ENCODE measurements at regions not wholly inside any gene's neighbourhood (a gene's known extent, or its start where the extent isn't known, plus 50 kb on each side); places are given as distances from the start of the nearest gene placed in this dataset.

- in situ Hi-C loops (cut with HindIII; ENCODE audit: extremely low pct_ligation_motif_present, low pct_unique_long_range_greater_than_20kb) = no loop called here
- Histone ChIP-seq H4K20me1 (ENCODE audit: insufficient read depth, low read length) (no peaks in the 10 kb centered on the region), H3K79me2 (ENCODE audit: insufficient read depth, low read length) (no peaks in the 10 kb centered on the region), H3K4me3 (replicated peaks in 1 of 3; ENCODE audit: insufficient read depth in 1 of 3, low read depth in 2 of 3, low read length in 3 of 3) (no peak overlapping the region), H3K9me3 (ENCODE audit: low read length) (no peaks in the 10 kb centered on the region), H3K36me3 (replicated peaks in 1 of 2; ENCODE audit: control insufficient read depth in 1 of 2, insufficient read depth in 2 of 2, low read length in 2 of 2) (no peaks in the 10 kb centered on the region), H2AFZ (ENCODE audit: low read length) (no peak overlapping the region), H3K4me2 (ENCODE audit: low read depth, low read length) (no peak overlapping the region), H3K27ac (ENCODE audit: extremely low read length, insufficient read depth, low read length) (no peak overlapping the region), H3K9ac (ENCODE audit: insufficient read depth, low read depth, low read length) (no peak overlapping the region), H3K4me1 (ENCODE audit: insufficient read depth, low read length) (peaks cover 45% of the 10 kb centered on the region), H3K27me3 (ENCODE audit: control insufficient read depth in 1 of 2, insufficient read depth in 2 of 2, low read length in 2 of 2) (no peaks in the 10 kb centered on the region)
- BruUV-seq (replicated peaks) = no TSS peak
- ChIA-PET CTCF (ENCODE audit: low intra/inter-chr PET ratio, low total read pairs) (no interaction called here), POLR2A (no interaction called here)
- intact Hi-C loops (cut with micrococcal nuclease; ENCODE audit: unreplicated experiment) = no loop called here
- FAIRE-seq (no peak), ATAC-seq (no peak), DNase-seq (ENCODE audit: low spot score) (no peak)
- 92% methylated on average over 9 of the region's 12 CpGs for WGBS (ENCODE audit: low lambda C conversion rate)
- no peak for TF ChIP-seq ZBTB4 (CRISPR knock-in tag; IDR thresholded peaks at IDR 0.05; ENCODE audit: borderline replicate concordance)
- TF ChIP-seq SYNCRIP (IDR thresholded peaks at IDR 0.05; ENCODE audit: insufficient read depth, low read depth, low read length) = no peak
- no peak for TF ChIP-seq ZNF160 (CRISPR knock-in tag; IDR thresholded peaks at IDR 0.05)
- no peak for TF ChIP-seq PAX8 (CRISPR knock-in tag; IDR thresholded peaks at IDR 0.05; ENCODE audit: borderline replicate concordance)
- no peak for TF ChIP-seq GATAD1 (CRISPR knock-in tag; IDR thresholded peaks at IDR 0.05)
Measured at GRCh38 chr1:234914606-234915290, 213.9 kb downstream of the TOMM20 start.
